ENCODE measurements at regions not wholly inside any gene's neighbourhood (a gene's known extent, or its start where the extent isn't known, plus 50 kb on each side); places are given as distances from the start of the nearest gene placed in this dataset.
A peak's percentile ranks its signal among the peaks of the same experiment; 100 is the strongest.

DNA sequence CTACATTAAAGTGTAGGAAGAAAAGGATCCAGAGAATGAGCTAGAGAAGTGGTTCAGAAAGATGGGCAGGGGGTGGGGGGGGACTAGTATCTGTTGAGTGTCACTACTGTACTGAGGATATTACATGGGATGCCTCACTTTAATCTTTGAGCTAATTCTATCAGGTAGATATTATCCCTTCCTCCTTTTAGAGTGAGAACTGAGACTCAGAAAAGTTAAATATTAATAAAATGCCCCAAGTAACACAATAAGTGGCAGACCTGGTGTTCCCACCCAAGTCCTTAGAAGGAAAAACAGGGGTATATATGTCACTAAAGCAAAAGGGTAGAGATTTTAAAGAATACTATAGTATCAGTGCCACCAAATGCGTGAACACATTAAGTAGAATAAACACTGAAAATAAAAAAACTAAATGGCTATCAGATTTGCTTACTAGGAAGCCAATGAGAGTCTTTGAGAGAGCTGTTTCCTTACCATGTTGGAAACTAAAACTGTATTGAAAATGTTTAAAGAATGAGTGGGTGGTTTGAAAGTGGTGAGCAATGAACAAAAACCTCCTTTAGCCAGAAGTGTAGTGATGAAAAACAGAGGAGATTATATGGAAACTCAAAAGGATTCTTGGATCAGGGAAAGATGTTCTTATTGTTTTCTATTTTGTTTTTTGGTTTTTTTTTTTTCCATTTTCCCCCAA lies 230.8 kb downstream of the BARHL2 start:
- H2AFZ ChIP-seq (ENCODE audit: low read depth, low read length) = no peak overlapping the region
- H3K4me1 ChIP-seq (ENCODE audit: insufficient read depth, low read length) = peaks cover 80% of the 10 kb centered on the region
- peak overlapping the region; percentile 72; the same call in 1 of the 2 replicates for H3K27ac ChIP-seq (ENCODE audit: low read length)
- H3K9me3 ChIP-seq (ENCODE audit: insufficient read depth, low read length, severe bottlenecking) = no peaks in the 10 kb centered on the region
- no peaks in the 10 kb centered on the region for H4K20me1 ChIP-seq (ENCODE audit: insufficient read depth, low read length)
- no peaks in the 10 kb centered on the region for H3K79me2 ChIP-seq (ENCODE audit: insufficient read depth, low read length)
- no peak overlapping the region for H3K4me3 ChIP-seq (ENCODE audit: low read depth in 1 of 2, low read length in 2 of 2)
- no peaks in the 10 kb centered on the region for H3K27me3 ChIP-seq (ENCODE audit: insufficient read depth, low read length, poor library complexity)
- TF ChIP-seq EZH2 (IDR thresholded peaks at IDR 0.05; ENCODE audit: borderline replicate concordance, low read depth, low read length, severe bottlenecking) = no peak
- TF ChIP-seq, protein P1, sequence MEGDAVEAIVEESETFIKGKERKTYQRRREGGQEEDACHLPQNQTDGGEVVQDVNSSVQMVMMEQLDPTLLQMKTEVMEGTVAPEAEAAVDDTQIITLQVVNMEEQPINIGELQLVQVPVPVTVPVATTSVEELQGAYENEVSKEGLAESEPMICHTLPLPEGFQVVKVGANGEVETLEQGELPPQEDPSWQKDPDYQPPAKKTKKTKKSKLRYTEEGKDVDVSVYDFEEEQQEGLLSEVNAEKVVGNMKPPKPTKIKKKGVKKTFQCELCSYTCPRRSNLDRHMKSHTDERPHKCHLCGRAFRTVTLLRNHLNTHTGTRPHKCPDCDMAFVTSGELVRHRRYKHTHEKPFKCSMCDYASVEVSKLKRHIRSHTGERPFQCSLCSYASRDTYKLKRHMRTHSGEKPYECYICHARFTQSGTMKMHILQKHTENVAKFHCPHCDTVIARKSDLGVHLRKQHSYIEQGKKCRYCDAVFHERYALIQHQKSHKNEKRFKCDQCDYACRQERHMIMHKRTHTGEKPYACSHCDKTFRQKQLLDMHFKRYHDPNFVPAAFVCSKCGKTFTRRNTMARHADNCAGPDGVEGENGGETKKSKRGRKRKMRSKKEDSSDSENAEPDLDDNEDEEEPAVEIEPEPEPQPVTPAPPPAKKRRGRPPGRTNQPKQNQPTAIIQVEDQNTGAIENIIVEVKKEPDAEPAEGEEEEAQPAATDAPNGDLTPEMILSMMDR (IDR thresholded peaks at IDR 0.05; ENCODE audit: borderline replicate concordance, extremely low read depth, low read length, poor library complexity, severe bottlenecking) = no peak
- no peak for DNase-seq
- H3K36me3 ChIP-seq (ENCODE audit: insufficient read depth, low read length) = no peaks in the 10 kb centered on the region
- no peak overlapping the region for H3K4me2 ChIP-seq (ENCODE audit: insufficient read depth, low read length)
- H3K9ac ChIP-seq (ENCODE audit: low read depth, low read length) = no peak overlapping the region
- no peak for ATAC-seq (ENCODE audit: insufficient read depth, low read depth)

DNA sequence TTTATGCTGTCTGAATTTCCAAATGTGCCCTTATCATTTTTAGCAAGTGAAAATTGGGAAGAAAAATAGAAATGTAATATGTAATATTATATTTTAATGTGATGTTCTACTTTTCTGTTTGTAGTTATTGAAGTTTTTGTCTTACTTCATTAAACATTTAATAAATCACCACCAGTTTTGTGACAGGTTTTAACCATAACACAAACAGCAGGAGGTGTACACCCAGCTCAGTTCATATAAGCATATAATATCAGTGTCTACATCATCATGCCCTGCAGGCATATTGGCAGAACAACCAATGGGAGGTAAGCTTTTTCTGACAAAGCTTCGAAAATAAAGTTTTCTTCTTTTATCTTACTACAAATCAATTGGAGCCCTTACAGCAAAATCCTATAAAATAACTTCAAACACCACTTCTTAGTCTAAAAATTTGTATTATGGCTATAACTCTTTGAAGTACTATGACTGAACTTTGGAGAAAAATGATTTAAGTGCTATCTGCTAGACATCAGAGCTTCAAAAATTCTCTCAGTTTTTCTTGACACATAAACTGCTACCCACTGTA lies 236.7 kb downstream of the BARHL2 start:
- ATAC-seq (ENCODE audit: insufficient read depth, low read depth) (no peak), DNase-seq (no peak)
- Histone ChIP-seq H3K27me3 (ENCODE audit: insufficient read depth, low read length, poor library complexity) (no peaks in the 10 kb centered on the region), H2AFZ (ENCODE audit: low read depth, low read length) (no peak overlapping the region), H3K9ac (ENCODE audit: low read depth, low read length) (no peak overlapping the region), H3K36me3 (ENCODE audit: insufficient read depth, low read length) (no peaks in the 10 kb centered on the region), H3K9me3 (ENCODE audit: insufficient read depth, low read length, severe bottlenecking) (no peaks in the 10 kb centered on the region), H3K4me2 (ENCODE audit: insufficient read depth, low read length) (0 out of 2 replicates have a peak overlapping the region, but pooled peaks have one; percentile 3), H3K27ac (ENCODE audit: low read length) (peak overlapping the region; percentile 66), H3K79me2 (ENCODE audit: insufficient read depth, low read length) (no peaks in the 10 kb centered on the region), H3K4me3 (ENCODE audit: low read depth in 1 of 2, low read length in 2 of 2) (no peak overlapping the region), H3K4me1 (ENCODE audit: insufficient read depth, low read length) (peaks cover 87% of the 10 kb centered on the region), H4K20me1 (ENCODE audit: insufficient read depth, low read length) (no peaks in the 10 kb centered on the region)
- TF ChIP-seq EZH2 (IDR thresholded peaks at IDR 0.05; ENCODE audit: borderline replicate concordance, low read depth, low read length, severe bottlenecking) = no peak
- TF ChIP-seq, protein P1 (IDR thresholded peaks at IDR 0.05; ENCODE audit: borderline replicate concordance, extremely low read depth, low read length, poor library complexity, severe bottlenecking) = no peak

DNA sequence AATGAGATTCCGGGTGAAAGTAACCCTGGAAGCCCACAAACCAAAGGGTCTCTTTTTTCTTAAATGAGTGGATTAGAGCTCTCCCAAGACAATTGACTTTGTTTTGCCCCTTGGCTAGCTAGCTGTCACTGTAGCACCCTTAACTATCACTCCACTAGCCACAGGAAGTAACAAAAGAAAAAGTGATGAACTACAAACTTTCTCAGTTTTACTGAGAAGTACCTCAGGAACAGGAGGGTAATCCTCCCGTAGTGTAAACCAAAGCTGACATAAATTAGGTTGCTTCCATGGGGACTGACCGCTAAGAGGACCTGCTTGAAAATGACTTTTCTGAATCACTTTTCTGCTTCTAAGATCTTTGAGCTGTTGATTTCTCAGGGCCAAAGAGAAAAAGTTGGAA lies 240.1 kb downstream of the BARHL2 start:
- TF ChIP-seq, protein P1 (IDR thresholded peaks at IDR 0.05; ENCODE audit: borderline replicate concordance, extremely low read depth, low read length, poor library complexity, severe bottlenecking) = no peak
- no peak for TF ChIP-seq EZH2 (IDR thresholded peaks at IDR 0.05; ENCODE audit: borderline replicate concordance, low read depth, low read length, severe bottlenecking)

More for the DNA sequence above, 240.1 kb downstream of the BARHL2 start:
- H3K27me3 ChIP-seq (ENCODE audit: insufficient read depth, low read length, poor library complexity) = no peaks in the 10 kb centered on the region
- H3K79me2 ChIP-seq (ENCODE audit: insufficient read depth, low read length) = no peaks in the 10 kb centered on the region
- peaks cover 83% of the 10 kb centered on the region for H3K4me1 ChIP-seq (ENCODE audit: insufficient read depth, low read length)
- DNase-seq (no peak), ATAC-seq (ENCODE audit: insufficient read depth, low read depth) (peak; percentile 21; the same call in 1 of the 3 replicates)
- H3K9ac ChIP-seq (ENCODE audit: low read depth, low read length) = no peak overlapping the region
- H3K4me3 ChIP-seq (ENCODE audit: low read depth in 1 of 2, low read length in 2 of 2) = no peak overlapping the region
- no peaks in the 10 kb centered on the region for H4K20me1 ChIP-seq (ENCODE audit: insufficient read depth, low read length)
- no peak overlapping the region for H3K4me2 ChIP-seq (ENCODE audit: insufficient read depth, low read length)
- H2AFZ ChIP-seq (ENCODE audit: low read depth, low read length) = no peak overlapping the region
- peak overlapping the region; percentile 44 for H3K27ac ChIP-seq (ENCODE audit: low read length)
- H3K36me3 ChIP-seq (ENCODE audit: insufficient read depth, low read length) = no peaks in the 10 kb centered on the region
- no peaks in the 10 kb centered on the region for H3K9me3 ChIP-seq (ENCODE audit: insufficient read depth, low read length, severe bottlenecking)

Measured in DND-41 (cell line).